ENCODE measurements at regions not wholly inside any gene's neighbourhood (a gene's known extent, or its start where the extent isn't known, plus 50 kb on each side); places are given as distances from the start of the nearest gene placed in this dataset.

- TF ChIP-seq GATA2 (IDR thresholded peaks at IDR 0.05; ENCODE audit: low read depth, low read length) = no peak
- no peak for TF ChIP-seq GATA3 (IDR thresholded peaks at IDR 0.05; ENCODE audit: low read depth, low read length)
Measured at GRCh38 chr13:90562443-90562842, 785.0 kb upstream of the MIR17HG start.

Measured in SH-SY5Y (cell line).